ENCODE measurements at regions not wholly inside any gene's neighbourhood (a gene's known extent, or its start where the extent isn't known, plus 50 kb on each side); places are given as distances from the start of the nearest gene placed in this dataset.
"Not testable (repeated sequence)": the region's sequence is repeated elsewhere in the genome, so short reads cannot be mapped to it uniquely, and the experiment has no call there.

- no peak for ATAC-seq
- no peaks in the 10 kb centered on the region for H3K9me3 Mint-ChIP-seq
- no peaks in the 10 kb centered on the region for H3K27me3 Mint-ChIP-seq
- H3K27ac Mint-ChIP-seq: no peak overlapping the region
- DNase-seq: no peak
- no peak overlapping the region for H3K4me3 Mint-ChIP-seq
- no peaks in the 10 kb centered on the region for H3K4me1 Mint-ChIP-seq
Observed at GRCh38 chr2:182477774-182478173, 50.9 kb upstream of the PDE1A start.

- ATAC-seq (no peak), DNase-seq (no peak)
- H3K27ac Mint-ChIP-seq: no peak overlapping the region
- H3K27me3 Mint-ChIP-seq: no peaks in the 10 kb centered on the region
- H3K4me3 Mint-ChIP-seq: no peak overlapping the region
- no peaks in the 10 kb centered on the region for H3K4me1 Mint-ChIP-seq
- peaks cover 0 to 4% of the 10 kb centered on the region in 2 donors for H3K9me3 Mint-ChIP-seq
Observed at GRCh38 chr2:182481676-182482075, 54.8 kb upstream of the PDE1A start.

GRCh38 chr2:182482511-182482910 is 55.7 kb upstream of the PDE1A start:
- no peak overlapping the region for H3K27ac Mint-ChIP-seq
- H3K4me1 Mint-ChIP-seq: no peaks in the 10 kb centered on the region
- DNase-seq: no peak
- no peak overlapping the region for H3K4me3 Mint-ChIP-seq
- H3K9me3 Mint-ChIP-seq: peaks cover 0 to 4% of the 10 kb centered on the region in 2 donors
- H3K27me3 Mint-ChIP-seq: no peaks in the 10 kb centered on the region
- no peak for ATAC-seq

- H3K27me3 Mint-ChIP-seq: no peaks in the 10 kb centered on the region
- no peaks in the 10 kb centered on the region for H3K9me3 Mint-ChIP-seq
- DNase-seq: no peak
- H3K27ac Mint-ChIP-seq: no peak overlapping the region
- no peaks in the 10 kb centered on the region for H3K4me1 Mint-ChIP-seq
- H3K4me3 Mint-ChIP-seq: no peak overlapping the region
- ATAC-seq: no peak
Observed at GRCh38 chr2:182496596-182496995, 69.8 kb upstream of the PDE1A start.

- Mint-ChIP-seq H3K4me3 (no peak overlapping the region), H3K27me3 (no peaks in the 10 kb centered on the region), H3K9me3 (no peaks in the 10 kb centered on the region), H3K4me1 (no peaks in the 10 kb centered on the region), H3K27ac (no peak overlapping the region)
- ATAC-seq (no peak), DNase-seq (no peak)
Observed at GRCh38 chr2:182499706-182500470, 73.1 kb upstream of the PDE1A start.

GRCh38 chr2:182503886-182504285 is 77.0 kb upstream of the PDE1A start:
- Mint-ChIP-seq H3K27me3 (no peaks in the 10 kb centered on the region), H3K9me3 (no peaks in the 10 kb centered on the region), H3K4me1 (no peaks in the 10 kb centered on the region), H3K27ac (no peak overlapping the region), H3K4me3 (no peak overlapping the region)
- DNase-seq: no peak
- no peak for ATAC-seq

- no peaks in the 10 kb centered on the region for H3K9me3 Mint-ChIP-seq
- H3K4me3 Mint-ChIP-seq: no peak overlapping the region
- no peaks in the 10 kb centered on the region for H3K27me3 Mint-ChIP-seq
- no peak for ATAC-seq
- DNase-seq: no peak
- H3K4me1 Mint-ChIP-seq: no peaks in the 10 kb centered on the region
- no peak overlapping the region for H3K27ac Mint-ChIP-seq
Observed at GRCh38 chr2:182504903-182505302, 78.1 kb upstream of the PDE1A start.

- DNase-seq (no peak), ATAC-seq (no peak)
- H3K27ac Mint-ChIP-seq: no peak overlapping the region
- no peak overlapping the region for H3K4me3 Mint-ChIP-seq
- H3K9me3 Mint-ChIP-seq: peaks cover 0 to under 1% of the 10 kb centered on the region in 2 donors
- H3K4me1 Mint-ChIP-seq: no peaks in the 10 kb centered on the region
- no peaks in the 10 kb centered on the region for H3K27me3 Mint-ChIP-seq
Observed at GRCh38 chr2:182506606-182507005, 79.8 kb upstream of the PDE1A start.

GRCh38 chr2:182508583-182508982 is 81.7 kb upstream of the PDE1A start:
- not testable (repeated sequence) for H3K4me1 Mint-ChIP-seq

GRCh38 chr2:182509216-182509615 is 82.4 kb upstream of the PDE1A start:
- DNase-seq (no peak), ATAC-seq (no peak)
- Mint-ChIP-seq H3K4me1 (no peaks in the 10 kb centered on the region), H3K4me3 (no peak overlapping the region), H3K27me3 (peaks cover 8% of the 10 kb centered on the region), H3K9me3 (peaks cover 0 to 7% of the 10 kb centered on the region in 2 donors), H3K27ac (no peak overlapping the region)

More at GRCh38 chr2:182508583-182508982, 81.7 kb upstream of the PDE1A start:
- ATAC-seq, H3K27ac Mint-ChIP-seq, DNase-seq, H3K9me3 Mint-ChIP-seq, H3K4me3 Mint-ChIP-seq, H3K27me3 Mint-ChIP-seq: not testable (repeated sequence)

GRCh38 chr2:182521453-182522404 is 94.9 kb upstream of the PDE1A start:
- no peaks in the 10 kb centered on the region for H3K27me3 Mint-ChIP-seq
- H3K4me1 Mint-ChIP-seq: no peaks in the 10 kb centered on the region
- no peaks in the 10 kb centered on the region for H3K9me3 Mint-ChIP-seq
- H3K4me3 Mint-ChIP-seq: no peak overlapping the region
- no peak for DNase-seq
- no peak overlapping the region for H3K27ac Mint-ChIP-seq
- ATAC-seq: no peak

- Mint-ChIP-seq H3K4me1 (no peaks in the 10 kb centered on the region), H3K4me3 (no peak overlapping the region), H3K9me3 (no peaks in the 10 kb centered on the region), H3K27ac (no peak overlapping the region), H3K27me3 (no peaks in the 10 kb centered on the region)
- ATAC-seq (no peak), DNase-seq (no peak)
Observed at GRCh38 chr2:182522405-182522896, 95.6 kb upstream of the PDE1A start.

GRCh38 chr2:182522972-182523473 is 96.2 kb upstream of the PDE1A start:
- H3K4me3 Mint-ChIP-seq: no peak overlapping the region
- no peaks in the 10 kb centered on the region for H3K27me3 Mint-ChIP-seq
- no peak overlapping the region for H3K27ac Mint-ChIP-seq
- ATAC-seq: no peak
- H3K4me1 Mint-ChIP-seq: no peaks in the 10 kb centered on the region
- H3K9me3 Mint-ChIP-seq: peaks cover 0 to 4% of the 10 kb centered on the region in 2 donors
- no peak for DNase-seq

- no peaks in the 10 kb centered on the region for H3K4me1 Mint-ChIP-seq
- H3K4me3 Mint-ChIP-seq: no peak overlapping the region
- H3K27ac Mint-ChIP-seq: no peak overlapping the region
- no peaks in the 10 kb centered on the region for H3K27me3 Mint-ChIP-seq
- DNase-seq (no peak), ATAC-seq (no peak)
- H3K9me3 Mint-ChIP-seq: peaks cover 5 to 8% of the 10 kb centered on the region in 2 donors
Observed at GRCh38 chr2:182530636-182531035, 103.8 kb upstream of the PDE1A start.

- DNase-seq: no peak
- no peak for ATAC-seq
- no peaks in the 10 kb centered on the region for H3K27me3 Mint-ChIP-seq
- no peak overlapping the region for H3K4me3 Mint-ChIP-seq
- H3K9me3 Mint-ChIP-seq: no peaks in the 10 kb centered on the region
- no peaks in the 10 kb centered on the region for H3K4me1 Mint-ChIP-seq
- H3K27ac Mint-ChIP-seq: no peak overlapping the region
Observed at GRCh38 chr2:182540252-182540651, 113.4 kb upstream of the PDE1A start.

- no peak overlapping the region for H3K27ac Mint-ChIP-seq
- DNase-seq (no peak), ATAC-seq (no peak)
- no peaks in the 10 kb centered on the region for H3K27me3 Mint-ChIP-seq
- no peaks in the 10 kb centered on the region for H3K4me1 Mint-ChIP-seq
- no peak overlapping the region for H3K4me3 Mint-ChIP-seq
- H3K9me3 Mint-ChIP-seq: no peaks in the 10 kb centered on the region
Observed at GRCh38 chr2:182541268-182541667, 114.4 kb upstream of the PDE1A start.
